SHP77 (cell line): ENCODE measurements at regions not wholly inside any gene's neighbourhood (a gene's known extent, or its start where the extent isn't known, plus 50 kb on each side); places are given as distances from the start of the nearest gene placed in this dataset.

Experiments
- DNase-seq, 2 experiments: peaks; one replicate each; lab custom pipeline; 2025; lab: John Stamatoyannopoulos, UW

DNA sequence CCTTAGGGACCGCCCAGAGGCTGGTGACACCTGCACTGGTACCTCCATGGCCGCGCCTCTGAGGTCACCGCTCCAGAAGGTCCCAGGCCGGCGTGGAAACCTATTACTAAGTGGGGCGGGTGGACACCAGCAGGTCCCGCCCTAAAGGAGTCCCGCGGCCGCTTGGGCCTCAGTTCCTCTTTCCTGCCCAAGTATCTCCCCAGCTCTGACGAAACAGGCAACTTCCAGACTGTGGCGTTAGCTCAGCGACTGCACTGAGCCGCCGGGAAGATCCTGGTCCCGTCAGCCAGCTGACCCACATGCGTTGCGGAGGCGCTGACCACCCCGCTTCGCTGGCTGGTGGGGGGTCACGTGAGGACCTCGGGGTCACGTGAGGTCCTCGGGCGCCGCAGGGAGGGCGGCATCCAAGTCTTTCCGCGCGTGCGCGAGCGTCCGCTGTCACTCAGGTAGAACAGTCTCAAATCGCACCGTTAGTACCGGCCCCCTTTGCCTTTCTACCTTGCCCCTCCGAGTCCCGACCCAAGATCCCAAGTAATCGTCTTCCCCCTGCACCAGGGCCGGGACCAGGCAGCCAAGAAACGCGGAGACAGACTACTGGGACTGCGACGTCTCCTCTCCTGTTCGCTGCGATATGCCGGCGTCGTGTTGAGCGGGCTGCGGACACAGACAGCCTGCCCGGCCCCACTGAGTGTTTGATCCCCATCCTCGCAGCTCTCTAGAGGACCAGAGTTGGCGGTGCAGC is 53.7 kb upstream of the KDM4C start:
- peak; percentile 50 to 78 for DNase-seq

DNA sequence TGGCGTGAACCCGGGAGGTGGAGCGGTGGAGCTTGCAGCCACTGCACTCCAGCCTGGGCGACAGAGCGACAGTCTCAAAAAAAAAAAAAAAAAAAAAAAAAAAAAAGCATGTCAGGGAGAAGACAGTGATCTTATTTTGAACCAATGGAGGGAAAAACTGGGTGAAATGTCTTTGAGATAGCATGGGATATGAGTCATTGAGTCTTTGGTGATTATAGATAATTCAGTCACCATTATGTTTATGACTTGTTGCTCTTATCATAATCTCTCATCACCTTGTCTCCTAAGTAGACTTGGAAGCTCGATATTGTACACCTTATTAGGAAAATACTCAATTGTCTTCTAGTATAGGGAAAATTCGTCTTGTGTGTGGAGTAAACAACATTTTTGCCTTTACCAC is 55.1 kb upstream of the KDM4C start:
- DNase-seq = no peak

DNA sequence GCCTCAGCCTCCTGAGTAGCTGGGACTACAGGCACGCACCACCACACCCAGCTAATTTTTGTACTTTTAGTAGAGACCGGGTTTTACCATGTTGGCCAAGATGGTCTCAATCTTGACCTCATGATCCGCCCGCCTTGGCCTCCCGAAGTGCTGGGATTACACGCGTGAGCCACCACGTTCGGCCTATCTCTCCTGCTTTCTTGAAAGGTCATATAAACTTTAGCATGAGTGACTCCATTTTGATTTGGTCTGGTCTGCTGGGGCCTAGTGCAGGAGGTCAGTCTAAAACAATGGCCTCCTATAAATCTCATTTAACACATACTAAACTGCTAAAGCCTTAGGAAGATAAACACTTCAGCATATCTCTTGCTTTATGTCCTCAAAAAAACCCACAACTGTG is 50.6 kb upstream of the GLDC start:
- no peak for DNase-seq

DNA sequence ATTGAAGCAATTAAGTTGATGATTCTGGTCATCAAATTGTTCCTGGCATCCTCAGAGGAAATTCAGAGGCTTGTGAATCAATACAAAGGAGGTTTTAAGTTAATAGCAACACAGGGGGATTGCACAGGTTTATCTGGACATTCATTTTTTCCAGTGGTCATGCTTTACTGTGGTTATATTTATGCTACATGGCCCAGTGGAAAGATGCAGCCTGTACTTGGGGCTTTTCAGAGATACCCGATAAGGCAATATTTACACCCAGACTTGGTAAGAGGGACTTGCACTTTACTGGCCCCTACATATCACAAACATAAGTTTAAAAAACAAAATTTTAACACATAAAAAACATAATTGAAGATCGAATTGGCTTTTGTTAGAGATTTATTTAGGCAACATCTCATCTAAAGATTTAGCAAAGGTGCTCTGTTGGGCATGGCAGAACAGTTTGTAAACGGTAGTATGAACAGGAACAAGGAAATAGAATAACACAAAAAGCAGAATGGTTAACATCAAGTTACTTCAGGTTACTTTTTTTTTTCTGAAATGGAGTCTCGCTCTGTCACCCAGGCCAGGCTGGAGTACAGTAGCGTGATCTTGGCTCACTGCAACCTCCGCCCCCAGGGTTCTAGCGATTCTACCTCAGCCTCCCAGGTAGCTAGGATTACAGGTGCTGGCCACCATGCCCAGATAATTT is 49.7 kb upstream of the GLDC start:
- DNase-seq = no peak
